HepG2 (cell line): ENCODE measurements at regions not wholly inside any gene's neighbourhood (a gene's known extent, or its start where the extent isn't known, plus 50 kb on each side); places are given as distances from the start of the nearest gene placed in this dataset.
"Not testable (repeated sequence)": the region's sequence is repeated elsewhere in the genome, so short reads cannot be mapped to it uniquely, and the experiment has no call there.

Source experiments
- ATAC-seq: fragments of 200-7000 bp; cut with Tn5 transposase; 3 replicates; pipeline ENCODE4 v1.9.1; 2020; ENCODE audit warnings: mild to moderate bottlenecking, moderate library complexity
- BruUV-seq: library from RNA; stranded (reverse); fragments of 400-500 nt; replicated peaks from 2 replicates; lab custom pipeline; 2021; lab: Mats Ljungman, UMichigan
- CTCF ChIA-PET: fragments of 300-600 bp; formaldehyde crosslinking; extraction: SDS; loops from one replicate; lab custom pipeline; 2021; ENCODE audit warnings: low total read pairs, inconsistent platforms, low intra/inter-chr PET ratio; lab: Yijun Ruan, JAX
- POLR2A ChIA-PET: fragments of 350-600 bp; sonication (Branson Sonifier 250); formaldehyde crosslinking; loops from one replicate; lab custom pipeline; 2020; ENCODE audit warnings: antibody characterized with exemption, inconsistent platforms; lab: Yijun Ruan, JAX
- DNase-seq: peaks from one replicate; pipeline ENCODE4 v3.0.0-alpha.2; 2015; ENCODE audit warnings: low spot score
- FAIRE-seq: peaks from 3 replicates; lab custom pipeline; 2011; peaks lifted over from hg19 to GRCh38; lab: Jason Lieb, UNC
- H2AFZ ChIP-seq: one replicate; pipeline ENCODE4 v1.6.1; 2011; ENCODE audit warnings: low read length, inconsistent platforms
- H3K27ac ChIP-seq: fragments of 300-600 bp; 3 replicates; pipeline ENCODE4 v1.8.0; 2011; ENCODE audit warnings: mixed run types, mild to moderate bottlenecking, mixed read lengths, low read length, inconsistent platforms; ENCODE audit not compliant: insufficient read depth; ENCODE audit errors: extremely low read length
- H3K27me3 ChIP-seq, 2 experiments: fragments of 200-600 bp in 1 of 2; 2 replicates in 1 of 2; 3 replicates in 1 of 2; pipeline versions ENCODE4 v1.6.0 to v1.8.0; 2011; ENCODE audit warnings: low read length in 2 of 2, mild to moderate bottlenecking in 2 of 2, moderate library complexity in 2 of 2, inconsistent platforms in 1 of 2; ENCODE audit not compliant: insufficient read depth in 2 of 2, control insufficient read depth in 1 of 2
- H3K36me3 ChIP-seq, 2 experiments: fragments of 200-600 bp in 1 of 2; replicated peaks in 1 of 2; 2 replicates in 1 of 2; 3 replicates in 1 of 2; pipeline versions ENCODE4 v1.5.1 to v1.8.0; 2011; ENCODE audit warnings: low read length in 2 of 2, inconsistent platforms in 1 of 2; ENCODE audit not compliant: insufficient read depth in 2 of 2, control insufficient read depth in 1 of 2
- H3K4me1 ChIP-seq: 2 replicates; pipeline ENCODE4 v1.5.1; 2012; ENCODE audit warnings: low read length, inconsistent platforms; ENCODE audit not compliant: insufficient read depth
- H3K4me2 ChIP-seq: 2 replicates; pipeline ENCODE4 v1.6.0; 2011; ENCODE audit warnings: low read depth, low read length, inconsistent platforms
- H3K4me3 ChIP-seq, 3 experiments: fragments of 200-600 bp in 1 of 3; sonication (generic), shearing (Covaris generic) in 1 of 3; replicated peaks in 1 of 3; 2 replicates each; pipeline ENCODE4 v1.5.1; 2011 to 2016; ENCODE audit warnings: low read length in 3 of 3, inconsistent platforms in 2 of 3, low read depth in 2 of 3, mild to moderate bottlenecking in 2 of 3, control low read depth in 1 of 3, mixed read lengths in 1 of 3; ENCODE audit not compliant: insufficient read depth in 1 of 3
- H3K79me2 ChIP-seq: one replicate; pipeline ENCODE4 v1.6.1; 2011; ENCODE audit warnings: low read length, inconsistent platforms; ENCODE audit not compliant: insufficient read depth
- H3K9ac ChIP-seq: 2 replicates; pipeline ENCODE4 v1.6.0; 2011; ENCODE audit warnings: mild to moderate bottlenecking, low read depth, low read length, inconsistent platforms; ENCODE audit not compliant: insufficient read depth
- H3K9me3 ChIP-seq: 2 replicates; pipeline ENCODE4 v1.5.1; 2012; ENCODE audit warnings: mild to moderate bottlenecking, low read length
- H4K20me1 ChIP-seq: 2 replicates; pipeline ENCODE4 v1.6.0; 2011; ENCODE audit warnings: inconsistent platforms, mild to moderate bottlenecking, low read length, moderate library complexity; ENCODE audit not compliant: insufficient read depth
- ATF7-NPFF ChIP-seq: sonication (generic); formaldehyde crosslinking; IDR thresholded peaks from 2 replicates; pipeline ENCODE4 v1.8.1; 2023; ENCODE audit warnings: mild to moderate bottlenecking, low read depth, missing genetic modification reagents, moderate library complexity
- BHLHE40 ChIP-seq: IDR thresholded peaks from 2 replicates; pipeline ENCODE4 v1.6.1; 2011; ENCODE audit warnings: low read length, improper control_type of control experiment
- ELF1 ChIP-seq: sonication (generic); formaldehyde crosslinking; IDR thresholded peaks from 2 replicates; pipeline ENCODE4 v1.4.0; 2020; ENCODE audit warnings: missing genetic modification reagents
- FOXC1 ChIP-seq: sonication (generic); formaldehyde crosslinking; IDR thresholded peaks from 2 replicates; pipeline ENCODE4 v1.8.0; 2022; ENCODE audit warnings: mild to moderate bottlenecking, missing genetic modification reagents, borderline replicate concordance
- GLI4 ChIP-seq: sonication (generic); formaldehyde crosslinking; IDR thresholded peaks from 2 replicates; pipeline ENCODE4 v1.5.1; 2020; ENCODE audit warnings: missing genetic modification reagents, mild to moderate bottlenecking, moderate library complexity, borderline replicate concordance
- JARID2 ChIP-seq: sonication (generic); formaldehyde crosslinking; IDR thresholded peaks from 2 replicates; pipeline ENCODE4 v1.8.1; 2023; ENCODE audit warnings: missing genetic modification reagents, inconsistent platforms; ENCODE audit not compliant: insufficient replicate concordance
- RXRA ChIP-seq: sonication (generic); formaldehyde crosslinking; IDR thresholded peaks from 2 replicates; pipeline ENCODE4 v1.5.1; 2020; ENCODE audit warnings: missing genetic modification reagents
- SMARCC2 ChIP-seq: fragments of 450-650 bp; IDR thresholded peaks from 2 replicates; pipeline ENCODE4 v1.6.1; 2017; ENCODE audit warnings: antibody characterized with exemption, mild to moderate bottlenecking
- TEAD3 ChIP-seq: optimal IDR thresholded peaks from 2 replicates; pipeline ENCODE3; 2016; ENCODE audit warnings: borderline replicate concordance
- ZFP82 ChIP-seq: sonication (generic); formaldehyde crosslinking; IDR thresholded peaks from 2 replicates; pipeline ENCODE4 v1.5.1; 2020; ENCODE audit warnings: mild to moderate bottlenecking, missing genetic modification reagents, borderline replicate concordance
- ZNF142 ChIP-seq: sonication (generic); formaldehyde crosslinking; IDR thresholded peaks from 2 replicates; pipeline ENCODE4 v1.4.0; 2020; ENCODE audit warnings: missing genetic modification reagents
- ZNF251 ChIP-seq: sonication (generic); formaldehyde crosslinking; IDR thresholded peaks from 2 replicates; pipeline ENCODE4 v1.9.0; 2021; ENCODE audit warnings: mild to moderate bottlenecking, missing genetic modification reagents
- ZNF282 ChIP-seq: fragments of 450-650 bp; IDR thresholded peaks from 2 replicates; pipeline ENCODE4 v1.6.1; 2018; ENCODE audit not compliant: partially characterized antibody
- ZNF7 ChIP-seq: IDR thresholded peaks from 2 replicates; pipeline ENCODE4 v1.6.1; 2016; ENCODE audit warnings: missing biosample characterization, missing genetic modification reagents
- ZSCAN30 ChIP-seq: sonication (generic); formaldehyde crosslinking; IDR thresholded peaks from 2 replicates; pipeline ENCODE4 v1.5.0; 2020; ENCODE audit warnings: mild to moderate bottlenecking, missing genetic modification reagents
- WGBS: methylation state at CpG from one replicate; pipeline ENCODE4 v1.1.6; 2017; ENCODE audit warnings: low lambda C conversion rate; 5-methylcytosine and 5-hydroxymethylcytosine counted together
- in situ Hi-C: cut with HindIII; loops from 2 replicates; pipeline ENCODE4 v1.10.0; 2017; ENCODE audit warnings: low pct_unique_long_range_greater_than_20kb; ENCODE audit not compliant: extremely low pct_ligation_motif_present
- intact Hi-C: fragments of 100-400 bp; cut with micrococcal nuclease; formaldehyde crosslinking; loops from one replicate; pipeline ENCODE4 v1.10.0; 2022; ENCODE audit not compliant: unreplicated experiment

DNA sequence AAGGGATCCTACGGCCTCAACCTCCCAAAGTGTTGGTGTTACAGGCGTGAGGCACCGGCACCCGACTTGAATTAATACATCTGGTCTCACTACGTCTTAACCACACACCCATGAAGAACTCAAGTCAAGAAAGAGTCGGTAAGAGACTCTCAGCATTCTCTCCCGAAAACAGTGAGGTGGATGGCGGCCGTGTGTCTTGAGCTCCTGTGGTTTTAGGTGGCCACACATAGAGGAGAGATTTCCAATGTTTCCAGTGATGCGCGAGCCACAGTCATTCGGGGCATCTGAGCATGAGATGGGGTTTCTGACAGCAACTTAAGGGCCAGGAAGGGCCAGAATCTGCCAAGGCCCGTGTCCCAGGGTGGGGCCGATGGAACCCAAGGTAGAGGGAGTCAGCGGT, 766.4 kb upstream of the DEFB115 start:
- ChIA-PET CTCF (no interaction called here), POLR2A (no interaction called here)
- Histone ChIP-seq H3K4me1 (no peaks in the 10 kb centered on the region), H3K79me2 (no peaks in the 10 kb centered on the region), H3K4me3 (no peak overlapping the region), H3K9me3 (peaks cover 52% of the 10 kb centered on the region), H3K9ac (no peak overlapping the region), H3K27ac (no peak overlapping the region), H3K36me3 (no peaks in the 10 kb centered on the region), H2AFZ (no peak overlapping the region), H4K20me1 (no peaks in the 10 kb centered on the region), H3K27me3 (no peaks in the 10 kb centered on the region), H3K4me2 (no peak overlapping the region)
- in situ Hi-C loops: no loop called here
- ATAC-seq (no peak), DNase-seq (no peak), FAIRE-seq (no peak)
- no TSS peak for BruUV-seq
- TF ChIP-seq ATF7-NPFF (CRISPR knock-in tag) (no peak), RXRA (CRISPR knock-in tag) (no peak), ZNF7 (CRISPR knock-in tag) (no peak), ELF1 (no peak), FOXC1 (CRISPR knock-in tag) (no peak), GLI4 (CRISPR knock-in tag) (no peak), ZNF251 (CRISPR knock-in tag) (no peak), ZSCAN30 (no peak), ZNF142 (CRISPR knock-in tag) (no peak), ZNF282 (no peak), ZFP82 (no peak), SMARCC2 (no peak), JARID2 (CRISPR knock-in tag) (no peak), BHLHE40 (no peak), TEAD3 (CRISPR knock-in tag) (no peak)
- 47% methylated on average over 15 of the region's 15 CpGs for WGBS
- intact Hi-C loops: no loop called here

- in situ Hi-C loops, FAIRE-seq, H3K9me3 ChIP-seq, H4K20me1 ChIP-seq, ATAC-seq, intact Hi-C loops, H3K4me1 ChIP-seq, H3K9ac ChIP-seq, H3K79me2 ChIP-seq, H3K27me3 ChIP-seq, H3K4me3 ChIP-seq, H2AFZ ChIP-seq, CTCF ChIA-PET, H3K36me3 ChIP-seq, H3K4me2 ChIP-seq, H3K27ac ChIP-seq, POLR2A ChIA-PET, BruUV-seq, DNase-seq: not testable (repeated sequence)
- 28% methylated on average over 16 of the region's 16 CpGs for WGBS
These were observed 760.8 kb upstream of the DEFB115 start for GRCh38 chr20:30496656-30497055.
